ENCODE measurements at regions not wholly inside any gene's neighbourhood (a gene's known extent, or its start where the extent isn't known, plus 50 kb on each side); places are given as distances from the start of the nearest gene placed in this dataset.
"Not testable (repeated sequence)": the region's sequence is repeated elsewhere in the genome, so short reads cannot be mapped to it uniquely, and the experiment has no call there.

DNA sequence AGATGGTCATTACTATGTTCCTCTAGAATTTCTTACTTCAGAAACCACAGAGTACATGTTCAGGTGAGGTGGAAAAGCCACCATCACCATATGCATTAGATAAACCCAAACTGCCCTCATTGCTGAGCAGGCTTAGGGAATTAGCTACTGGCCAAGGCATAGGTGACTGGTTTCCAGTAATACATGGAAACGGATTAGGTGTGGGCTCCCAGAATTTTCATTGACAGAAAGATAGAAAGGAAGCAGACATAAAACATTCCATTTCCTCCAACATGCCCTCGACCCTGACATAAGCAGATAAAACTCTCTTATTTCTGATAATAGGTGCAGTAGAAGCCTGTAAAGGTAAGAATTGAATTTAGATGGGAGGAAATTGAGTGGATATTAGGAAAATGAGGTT lies 1466.1 kb downstream of the SUCLG1 start:
- H3K27ac ChIP-seq: no peak overlapping the region
- no peak for DNase-seq (ENCODE audit: low spot score)
- TF ChIP-seq, protein P1, sequence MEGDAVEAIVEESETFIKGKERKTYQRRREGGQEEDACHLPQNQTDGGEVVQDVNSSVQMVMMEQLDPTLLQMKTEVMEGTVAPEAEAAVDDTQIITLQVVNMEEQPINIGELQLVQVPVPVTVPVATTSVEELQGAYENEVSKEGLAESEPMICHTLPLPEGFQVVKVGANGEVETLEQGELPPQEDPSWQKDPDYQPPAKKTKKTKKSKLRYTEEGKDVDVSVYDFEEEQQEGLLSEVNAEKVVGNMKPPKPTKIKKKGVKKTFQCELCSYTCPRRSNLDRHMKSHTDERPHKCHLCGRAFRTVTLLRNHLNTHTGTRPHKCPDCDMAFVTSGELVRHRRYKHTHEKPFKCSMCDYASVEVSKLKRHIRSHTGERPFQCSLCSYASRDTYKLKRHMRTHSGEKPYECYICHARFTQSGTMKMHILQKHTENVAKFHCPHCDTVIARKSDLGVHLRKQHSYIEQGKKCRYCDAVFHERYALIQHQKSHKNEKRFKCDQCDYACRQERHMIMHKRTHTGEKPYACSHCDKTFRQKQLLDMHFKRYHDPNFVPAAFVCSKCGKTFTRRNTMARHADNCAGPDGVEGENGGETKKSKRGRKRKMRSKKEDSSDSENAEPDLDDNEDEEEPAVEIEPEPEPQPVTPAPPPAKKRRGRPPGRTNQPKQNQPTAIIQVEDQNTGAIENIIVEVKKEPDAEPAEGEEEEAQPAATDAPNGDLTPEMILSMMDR (IDR thresholded peaks at IDR 0.05): no peak
- no peak overlapping the region for H3K4me3 ChIP-seq

DNA sequence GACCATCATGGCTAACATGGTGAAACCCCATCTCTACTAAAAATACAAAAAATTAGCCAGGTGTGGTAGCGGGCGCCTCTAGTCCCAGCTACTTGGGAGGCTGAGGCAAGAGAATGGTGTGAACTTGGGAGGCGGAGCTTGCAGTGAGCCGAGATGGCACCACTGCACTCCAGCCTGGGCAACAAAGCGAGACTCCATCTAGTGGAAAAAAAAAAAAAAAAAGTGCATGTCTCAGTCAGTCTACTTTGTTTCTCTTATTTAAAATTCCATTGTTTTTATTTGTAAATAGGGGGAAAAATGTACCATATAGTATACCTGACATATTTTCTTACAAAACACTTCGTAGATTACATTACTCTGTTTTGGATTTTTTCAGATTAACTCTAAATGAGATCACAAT lies 1471.4 kb downstream of the SUCLG1 start:
- not testable (repeated sequence) for DNase-seq (ENCODE audit: low spot score); H3K4me3 ChIP-seq; H3K27ac ChIP-seq

DNA sequence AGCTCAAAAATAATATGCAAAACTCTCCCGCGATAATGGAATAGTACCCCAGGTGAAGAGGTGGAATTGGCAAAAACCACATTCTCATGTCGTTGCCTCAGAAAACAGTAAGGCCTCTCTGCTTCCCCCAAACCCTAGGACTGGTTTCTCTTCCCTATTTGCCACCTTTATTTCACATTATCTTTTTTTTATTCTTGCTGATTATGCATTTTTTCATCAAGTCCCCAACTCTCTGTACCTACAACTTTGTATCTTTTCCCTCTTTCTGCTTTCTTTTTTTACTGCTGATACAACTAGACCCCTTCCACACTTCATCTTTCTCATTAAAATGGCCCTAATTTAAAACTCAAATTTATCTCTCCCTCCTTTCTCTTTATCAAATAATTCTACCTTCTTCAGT lies 1472.2 kb downstream of the SUCLG1 start:
- DNase-seq (ENCODE audit: low spot score): no peak
- Histone ChIP-seq H3K4me3 (no peak overlapping the region), H3K27ac (no peak overlapping the region)
- TF ChIP-seq, protein P1 (IDR thresholded peaks at IDR 0.05): no peak

DNA sequence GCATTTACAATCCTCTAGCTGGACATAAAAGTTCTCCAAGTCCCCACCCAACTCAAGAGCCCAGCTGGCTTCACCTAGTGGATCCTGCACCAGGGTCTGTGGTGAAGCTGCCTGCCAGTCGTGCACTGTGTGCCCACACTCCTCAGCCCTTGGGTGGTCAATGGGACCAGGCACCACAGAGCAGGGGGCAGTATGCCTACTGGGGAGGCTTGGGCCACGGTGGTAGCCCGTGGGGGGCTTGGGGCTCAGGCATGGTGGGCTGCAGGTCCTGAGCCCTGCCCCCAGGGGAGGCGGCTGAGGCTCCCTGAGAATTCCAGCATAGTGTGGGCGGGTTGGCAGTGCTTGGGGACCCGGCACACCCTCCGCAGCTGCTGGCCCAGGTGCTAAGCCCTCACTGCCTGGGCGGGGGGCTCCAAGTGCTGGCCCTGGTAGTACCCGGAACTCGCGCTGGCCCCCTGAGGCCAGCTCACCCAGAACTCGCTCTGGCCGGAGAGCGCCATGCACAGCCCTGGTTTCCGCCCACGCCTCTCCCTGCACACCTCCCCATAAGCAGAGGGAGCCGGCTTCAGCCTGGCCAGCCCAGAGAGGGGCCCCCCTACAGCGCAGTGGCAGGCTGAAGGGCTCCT lies 1473.4 kb downstream of the SUCLG1 start:
- Histone ChIP-seq H3K4me3 (no peak overlapping the region), H3K27ac (no peak overlapping the region)
- TF ChIP-seq, protein P1 (IDR thresholded peaks at IDR 0.05): no peak
- no peak for DNase-seq (ENCODE audit: low spot score)

DNA sequence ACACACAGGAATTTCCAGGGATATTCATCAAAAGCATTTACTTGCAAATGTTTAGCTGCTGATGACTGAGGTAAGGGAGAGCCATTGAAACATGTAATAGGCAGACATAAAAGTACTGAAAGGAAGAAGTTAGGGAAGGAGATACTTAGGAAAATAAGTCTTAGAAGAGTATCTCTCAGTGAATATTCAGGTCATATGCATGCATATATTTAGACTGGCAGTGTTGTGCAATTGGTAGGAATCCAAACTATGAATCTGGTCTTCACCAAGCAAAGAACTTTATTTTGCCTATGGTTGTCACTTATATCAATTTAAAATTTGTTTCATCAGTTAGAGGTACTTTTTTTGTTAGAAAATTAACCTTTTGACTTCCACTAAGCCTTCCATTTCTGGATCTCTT lies 1490.7 kb downstream of the SUCLG1 start:
- H3K4me3 ChIP-seq: no peak overlapping the region
- TF ChIP-seq, protein P1 (IDR thresholded peaks at IDR 0.05): no peak
- no peak for DNase-seq (ENCODE audit: low spot score)
- no peak overlapping the region for H3K27ac ChIP-seq

DNA sequence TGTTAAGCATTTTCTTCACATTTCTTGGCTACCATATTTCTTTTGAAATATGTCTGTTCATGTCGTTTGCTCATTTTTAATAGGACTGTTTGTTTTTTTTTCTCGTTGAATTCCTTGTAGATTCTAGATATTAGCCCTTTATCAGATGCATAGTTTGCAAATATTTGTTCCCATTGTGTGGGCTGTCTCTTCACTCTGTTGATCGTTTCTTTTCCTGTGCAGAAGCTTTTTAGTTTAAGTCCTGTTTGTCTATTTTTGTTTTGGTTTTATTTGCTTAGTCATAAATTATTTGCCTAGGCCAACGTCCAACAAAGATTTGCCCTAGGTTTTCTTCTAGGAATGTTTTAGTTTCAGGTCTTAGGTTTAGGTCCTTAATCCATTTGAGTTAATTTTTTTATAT lies 1494.7 kb downstream of the SUCLG1 start:
- TF ChIP-seq, protein P1 (IDR thresholded peaks at IDR 0.05): no peak
- DNase-seq (ENCODE audit: low spot score): no peak

DNA sequence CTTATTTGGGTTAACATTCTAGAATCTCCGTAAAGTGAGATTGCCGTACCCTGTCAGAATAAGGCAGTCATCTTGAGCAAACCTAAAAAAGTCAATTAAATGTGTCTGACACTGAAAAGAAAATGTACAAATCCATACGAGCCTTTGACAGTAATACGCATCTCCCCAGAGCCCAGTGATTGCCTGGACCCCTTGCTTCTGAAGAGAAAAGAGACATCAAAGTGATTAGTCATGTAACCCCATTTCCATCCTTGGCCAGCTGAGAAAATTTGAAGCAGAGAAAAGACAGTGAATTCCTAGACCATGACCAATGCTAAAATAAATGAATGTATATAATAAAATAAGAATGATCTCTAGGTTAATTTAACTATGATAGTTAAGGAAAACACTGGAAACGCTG lies 1499.4 kb downstream of the SUCLG1 start:
- Histone ChIP-seq H3K27ac (no peak overlapping the region), H3K4me3 (no peak overlapping the region)
- TF ChIP-seq, protein P1 (IDR thresholded peaks at IDR 0.05): no peak
- DNase-seq (ENCODE audit: low spot score): no peak

More for the DNA sequence above, 1494.7 kb downstream of the SUCLG1 start:
- Histone ChIP-seq H3K4me3 (no peak overlapping the region), H3K27ac (no peak overlapping the region)

Data from coronary artery (tissue), 2 donors.